Liver (tissue), 7 donors: ENCODE measurements at regions not wholly inside any gene's neighbourhood (a gene's known extent, or its start where the extent isn't known, plus 50 kb on each side); places are given as distances from the start of the nearest gene placed in this dataset.

ENCODE experiments used
- DNase-seq: peaks from one replicate; pipeline ENCODE4 v3.0.0-alpha.2; 2017; ENCODE audit warnings: low spot score
- H3K27ac ChIP-seq, 2 donors: one replicate each; pipeline ENCODE4 v1.7.0; 2013; ENCODE audit warnings: inconsistent platforms in 2 of 2, low read length in 2 of 2, control low read depth in 1 of 2, low read depth in 1 of 2, mild to moderate bottlenecking in 1 of 2
- H3K27me3 ChIP-seq, 4 donors: one replicate each; pipeline versions ENCODE4 v1.6.1 to v1.7.0; 2013; ENCODE audit warnings: low read length in 3 of 4, inconsistent platforms in 1 of 4, mild to moderate bottlenecking in 1 of 4, moderate library complexity in 1 of 4; ENCODE audit not compliant: control insufficient read depth in 4 of 4, insufficient read depth in 4 of 4
- H3K36me3 ChIP-seq, 4 donors: one replicate each; pipeline versions ENCODE4 v1.6.1 to v1.7.0; 2013; ENCODE audit warnings: low read length in 3 of 4, mild to moderate bottlenecking in 3 of 4, low read depth in 1 of 4, moderate library complexity in 1 of 4; ENCODE audit not compliant: control insufficient read depth in 4 of 4, insufficient read depth in 3 of 4
- H3K4me1 ChIP-seq, 4 donors: one replicate each; pipeline versions ENCODE4 v1.6.1 to v1.7.0; 2013; ENCODE audit warnings: low read length in 3 of 4, mild to moderate bottlenecking in 3 of 4, moderate library complexity in 1 of 4; ENCODE audit not compliant: control insufficient read depth in 4 of 4, insufficient read depth in 4 of 4
- H3K4me3 ChIP-seq, 3 donors: one replicate each; pipeline versions ENCODE4 v1.6.1 to v1.7.0; 2013; ENCODE audit warnings: low read length in 3 of 3, control low read depth in 1 of 3, low read depth in 1 of 3, mild to moderate bottlenecking in 1 of 3
- H3K9ac ChIP-seq, 2 donors: one replicate each; pipeline ENCODE4 v1.7.0; 2013; ENCODE audit warnings: low read length in 2 of 2, mild to moderate bottlenecking in 2 of 2, moderate library complexity in 2 of 2, control low read depth in 1 of 2, low read depth in 1 of 2
- H3K9me3 ChIP-seq, 4 donors: one replicate each; pipeline versions ENCODE4 v1.6.1 to v1.7.0; 2013; ENCODE audit warnings: low read length in 3 of 4; ENCODE audit not compliant: control insufficient read depth in 4 of 4
- EGR1 ChIP-seq, 2 donors: IDR thresholded peaks; 2 replicates each; pipeline ENCODE4 v1.6.1; 2016 to 2018; ENCODE audit warnings: antibody characterized with exemption in 2 of 2, low read depth in 2 of 2
- FOXA1 ChIP-seq: IDR thresholded peaks from 2 replicates; pipeline ENCODE4 v1.6.1; 2016; ENCODE audit warnings: antibody characterized with exemption
- FOXA2 ChIP-seq: IDR thresholded peaks from 2 replicates; pipeline ENCODE4 v1.6.1; 2016; ENCODE audit warnings: antibody characterized with exemption
- GABPA ChIP-seq, 2 donors: IDR thresholded peaks in 1 of 2; conservative IDR thresholded peaks in 1 of 2; 2 replicates each; pipeline ENCODE4 v1.6.1; 2016; ENCODE audit warnings: antibody characterized with exemption in 2 of 2, mild to moderate bottlenecking in 1 of 2, moderate library complexity in 1 of 2
- HNF4A ChIP-seq, 2 donors: conservative IDR thresholded peaks; 2 replicates each; pipeline ENCODE4 v1.6.1; 2016; ENCODE audit warnings: antibody characterized with exemption in 2 of 2, mild to moderate bottlenecking in 2 of 2
- HNF4G ChIP-seq: IDR thresholded peaks from 2 replicates; pipeline ENCODE4 v1.6.1; 2016; ENCODE audit warnings: antibody characterized with exemption
- JUND ChIP-seq, 2 donors: IDR thresholded peaks; 2 replicates each; pipeline ENCODE4 v1.6.1; 2016; ENCODE audit warnings: antibody characterized with exemption in 2 of 2
- NR2F2 ChIP-seq: IDR thresholded peaks from 2 replicates; pipeline ENCODE4 v1.6.1; 2016; ENCODE audit warnings: antibody characterized with exemption
- RAD21 ChIP-seq, 2 donors: IDR thresholded peaks; 2 replicates each; pipeline ENCODE4 v1.6.1; 2016; ENCODE audit warnings: antibody characterized with exemption in 2 of 2, mild to moderate bottlenecking in 2 of 2
- RXRA ChIP-seq, 2 donors: IDR thresholded peaks; 2 replicates each; pipeline ENCODE4 v1.6.1; 2017 to 2018; ENCODE audit warnings: antibody characterized with exemption in 2 of 2, mild to moderate bottlenecking in 1 of 2
- TAF1 ChIP-seq: conservative IDR thresholded peaks from 2 replicates; pipeline ENCODE4 v1.6.1; 2016; ENCODE audit warnings: antibody characterized with exemption, mild to moderate bottlenecking
- WGBS: extraction: QIAGEN DNeasy Blood & Tissue Kit; methylation state at CpG from one replicate; pipeline ENCODE4 v1.1.7; 2013; 5-methylcytosine and 5-hydroxymethylcytosine counted together
- TF ChIP-seq, protein P1 (sequence below): IDR thresholded peaks from 2 replicates; pipeline ENCODE4 v1.6.1; 2016; ENCODE audit warnings: antibody characterized with exemption, mild to moderate bottlenecking
- TF ChIP-seq, protein P2 (sequence below): IDR thresholded peaks from 2 replicates; pipeline ENCODE4 v1.6.1; 2016; ENCODE audit warnings: antibody characterized with exemption
- TF ChIP-seq, protein P3 (sequence below): IDR thresholded peaks from 2 replicates; pipeline ENCODE4 v1.6.1; 2016; ENCODE audit warnings: antibody characterized with exemption
- TF ChIP-seq, protein P4 (sequence below): IDR thresholded peaks from 2 replicates; pipeline ENCODE4 v1.6.1; 2016; ENCODE audit warnings: antibody characterized with exemption
- donor health status: healthy.
- donor health status: healthy.
- donor health status: healthy.
- donor health status: healthy.

DNA sequence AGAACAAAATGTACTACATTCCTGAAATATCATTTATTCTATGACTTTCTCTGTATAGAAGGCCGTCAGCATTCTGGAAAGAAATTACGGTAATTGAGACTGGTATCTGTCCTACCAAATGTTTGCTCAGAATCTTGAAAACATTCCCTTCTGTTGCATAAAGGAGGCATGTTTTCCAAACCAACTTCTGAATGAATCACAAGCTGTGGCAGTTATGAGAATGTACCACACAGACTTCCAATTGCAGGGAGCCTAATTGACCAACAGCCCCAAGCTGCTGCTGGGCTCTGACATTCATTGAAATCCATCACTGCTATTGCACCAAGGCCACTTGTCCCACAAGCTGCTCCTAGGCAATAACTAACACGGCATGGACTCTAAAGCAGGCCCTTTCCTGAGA is 185.3 kb upstream of the CCDC196 start:
- TF ChIP-seq FOXA2, result no peak
- TF ChIP-seq RAD21 (IDR thresholded peaks at IDR 0.05), result no peak
- no peak for TF ChIP-seq EGR1 (IDR thresholded peaks at IDR 0.05; ENCODE audit: low read depth in 2 of 2)
- TF ChIP-seq, protein P1, sequence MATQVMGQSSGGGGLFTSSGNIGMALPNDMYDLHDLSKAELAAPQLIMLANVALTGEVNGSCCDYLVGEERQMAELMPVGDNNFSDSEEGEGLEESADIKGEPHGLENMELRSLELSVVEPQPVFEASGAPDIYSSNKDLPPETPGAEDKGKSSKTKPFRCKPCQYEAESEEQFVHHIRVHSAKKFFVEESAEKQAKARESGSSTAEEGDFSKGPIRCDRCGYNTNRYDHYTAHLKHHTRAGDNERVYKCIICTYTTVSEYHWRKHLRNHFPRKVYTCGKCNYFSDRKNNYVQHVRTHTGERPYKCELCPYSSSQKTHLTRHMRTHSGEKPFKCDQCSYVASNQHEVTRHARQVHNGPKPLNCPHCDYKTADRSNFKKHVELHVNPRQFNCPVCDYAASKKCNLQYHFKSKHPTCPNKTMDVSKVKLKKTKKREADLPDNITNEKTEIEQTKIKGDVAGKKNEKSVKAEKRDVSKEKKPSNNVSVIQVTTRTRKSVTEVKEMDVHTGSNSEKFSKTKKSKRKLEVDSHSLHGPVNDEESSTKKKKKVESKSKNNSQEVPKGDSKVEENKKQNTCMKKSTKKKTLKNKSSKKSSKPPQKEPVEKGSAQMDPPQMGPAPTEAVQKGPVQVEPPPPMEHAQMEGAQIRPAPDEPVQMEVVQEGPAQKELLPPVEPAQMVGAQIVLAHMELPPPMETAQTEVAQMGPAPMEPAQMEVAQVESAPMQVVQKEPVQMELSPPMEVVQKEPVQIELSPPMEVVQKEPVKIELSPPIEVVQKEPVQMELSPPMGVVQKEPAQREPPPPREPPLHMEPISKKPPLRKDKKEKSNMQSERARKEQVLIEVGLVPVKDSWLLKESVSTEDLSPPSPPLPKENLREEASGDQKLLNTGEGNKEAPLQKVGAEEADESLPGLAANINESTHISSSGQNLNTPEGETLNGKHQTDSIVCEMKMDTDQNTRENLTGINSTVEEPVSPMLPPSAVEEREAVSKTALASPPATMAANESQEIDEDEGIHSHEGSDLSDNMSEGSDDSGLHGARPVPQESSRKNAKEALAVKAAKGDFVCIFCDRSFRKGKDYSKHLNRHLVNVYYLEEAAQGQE, result no peak

DNA sequence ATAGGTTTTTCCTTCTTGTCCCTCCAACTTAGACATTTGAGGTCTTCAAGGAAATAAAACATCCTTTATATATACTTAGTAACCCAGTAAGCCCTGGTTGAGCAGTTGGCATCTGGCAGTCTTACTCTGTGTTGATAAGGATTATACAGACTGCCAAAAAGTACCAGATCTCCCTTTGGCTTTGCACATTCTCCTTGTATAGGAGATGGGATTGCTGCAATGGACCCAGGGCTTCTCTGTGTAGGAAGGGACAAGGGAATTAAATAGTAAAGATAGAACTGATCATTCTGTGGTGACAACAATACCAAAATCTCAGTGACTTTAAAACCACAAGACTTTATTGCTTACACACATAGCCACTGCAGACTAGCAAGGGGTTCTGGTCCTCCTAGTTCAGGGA is 180.1 kb upstream of the CCDC196 start:
- peaks cover 0 to 2% (median 0%) of the 10 kb centered on the region in 4 donors for H3K36me3 ChIP-seq
- no peak overlapping the region for H3K9ac ChIP-seq
- no peak for TF ChIP-seq TAF1
- TF ChIP-seq RXRA (IDR thresholded peaks at IDR 0.05), result no peak
- TF ChIP-seq, protein P2, sequence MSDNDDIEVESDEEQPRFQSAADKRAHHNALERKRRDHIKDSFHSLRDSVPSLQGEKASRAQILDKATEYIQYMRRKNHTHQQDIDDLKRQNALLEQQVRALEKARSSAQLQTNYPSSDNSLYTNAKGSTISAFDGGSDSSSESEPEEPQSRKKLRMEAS, result no peak
- TF ChIP-seq, protein P3, sequence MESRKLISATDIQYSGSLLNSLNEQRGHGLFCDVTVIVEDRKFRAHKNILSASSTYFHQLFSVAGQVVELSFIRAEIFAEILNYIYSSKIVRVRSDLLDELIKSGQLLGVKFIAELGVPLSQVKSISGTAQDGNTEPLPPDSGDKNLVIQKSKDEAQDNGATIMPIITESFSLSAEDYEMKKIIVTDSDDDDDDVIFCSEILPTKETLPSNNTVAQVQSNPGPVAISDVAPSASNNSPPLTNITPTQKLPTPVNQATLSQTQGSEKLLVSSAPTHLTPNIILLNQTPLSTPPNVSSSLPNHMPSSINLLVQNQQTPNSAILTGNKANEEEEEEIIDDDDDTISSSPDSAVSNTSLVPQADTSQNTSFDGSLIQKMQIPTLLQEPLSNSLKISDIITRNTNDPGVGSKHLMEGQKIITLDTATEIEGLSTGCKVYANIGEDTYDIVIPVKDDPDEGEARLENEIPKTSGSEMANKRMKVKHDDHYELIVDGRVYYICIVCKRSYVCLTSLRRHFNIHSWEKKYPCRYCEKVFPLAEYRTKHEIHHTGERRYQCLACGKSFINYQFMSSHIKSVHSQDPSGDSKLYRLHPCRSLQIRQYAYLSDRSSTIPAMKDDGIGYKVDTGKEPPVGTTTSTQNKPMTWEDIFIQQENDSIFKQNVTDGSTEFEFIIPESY, result no peak
- no peak for TF ChIP-seq RAD21 (IDR thresholded peaks at IDR 0.05)
- TF ChIP-seq HNF4A (conservative IDR thresholded peaks at IDR 0.05), result no peak
- no peak for TF ChIP-seq FOXA1
- TF ChIP-seq FOXA2, result no peak
- TF ChIP-seq GABPA (IDR thresholded peaks at IDR 0.05 in 1 of 2, conservative IDR thresholded peaks at IDR 0.05 in 1 of 2), result no peak
- no peak for TF ChIP-seq NR2F2
- TF ChIP-seq HNF4G, result no peak
- no peaks in the 10 kb centered on the region for H3K4me1 ChIP-seq
- no peak overlapping the region for H3K27ac ChIP-seq
- peaks cover 0 to 2% (median 0%) of the 10 kb centered on the region in 4 donors for H3K9me3 ChIP-seq
- DNase-seq, result no peak
- H3K27me3 ChIP-seq, result no peaks in the 10 kb centered on the region
- no peak overlapping the region for H3K4me3 ChIP-seq

More for the DNA sequence above, 185.3 kb upstream of the CCDC196 start:
- Histone ChIP-seq H3K27ac (no peak overlapping the region), H3K4me1 (no peaks in the 10 kb centered on the region), H3K36me3 (no peaks in the 10 kb centered on the region), H3K9me3 (no peaks in the 10 kb centered on the region), H3K9ac (no peak overlapping the region), H3K27me3 (no peaks in the 10 kb centered on the region), H3K4me3 (no peak overlapping the region)
- DNase-seq, result no peak
- WGBS, result 90% methylated on average over 3 of the region's 3 CpGs

DNA sequence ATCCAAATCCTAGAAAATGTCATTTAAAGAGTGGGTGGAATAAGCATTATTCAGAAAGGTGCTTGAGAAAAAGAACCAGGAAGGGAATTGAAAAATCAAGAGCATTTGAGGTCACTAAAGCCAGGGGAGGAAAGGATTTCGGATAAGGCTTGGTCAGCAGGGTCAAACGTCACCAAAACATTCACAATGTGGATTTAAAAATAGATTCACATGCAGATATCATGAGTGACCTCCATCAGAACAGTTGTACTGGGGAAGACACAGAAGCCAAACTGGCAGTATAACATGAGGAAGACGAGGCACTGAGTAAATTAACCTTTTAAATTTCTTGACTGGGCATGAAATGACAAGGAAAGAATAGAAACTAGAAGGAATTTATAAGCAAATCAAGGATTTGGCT is 175.1 kb upstream of the CCDC196 start:
- no peak for TF ChIP-seq TAF1
- TF ChIP-seq, protein P4, sequence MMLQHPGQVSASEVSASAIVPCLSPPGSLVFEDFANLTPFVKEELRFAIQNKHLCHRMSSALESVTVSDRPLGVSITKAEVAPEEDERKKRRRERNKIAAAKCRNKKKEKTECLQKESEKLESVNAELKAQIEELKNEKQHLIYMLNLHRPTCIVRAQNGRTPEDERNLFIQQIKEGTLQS, result no peak
- TF ChIP-seq HNF4G, result no peak
- TF ChIP-seq JUND (IDR thresholded peaks at IDR 0.05), result no peak
- TF ChIP-seq, protein P3, result no peak
- no peak for TF ChIP-seq FOXA1
- Histone ChIP-seq H3K4me3 (no peak overlapping the region), H3K27ac (no peak overlapping the region), H3K9ac (no peak overlapping the region), H3K27me3 (no peaks in the 10 kb centered on the region), H3K36me3 (peaks cover 0 to 2% (median 0%) of the 10 kb centered on the region in 4 donors), H3K9me3 (peaks cover 0 to 2% (median 0%) of the 10 kb centered on the region in 4 donors), H3K4me1 (no peaks in the 10 kb centered on the region)
- 76% methylated on average over 3 of the region's 3 CpGs for WGBS
- DNase-seq, result no peak
